Kidney epithelial cell (primary cell): ENCODE measurements at regions not wholly inside any gene's neighbourhood (a gene's known extent, or its start where the extent isn't known, plus 50 kb on each side); places are given as distances from the start of the nearest gene placed in this dataset.

Experiments
- DNase-seq: peaks from one replicate; pipeline ENCODE4 v3.0.0-alpha.2; 2010; ENCODE audit warnings: low read depth
- H3K27me3 ChIP-seq: 2 replicates; pipeline ENCODE4 v1.6.0; 2011; ENCODE audit warnings: low read length; ENCODE audit not compliant: control insufficient read depth, insufficient read depth
- H3K36me3 ChIP-seq: 2 replicates; pipeline ENCODE4 v1.5.1; 2011; ENCODE audit warnings: low read length; ENCODE audit not compliant: control insufficient read depth, insufficient read depth
- H3K4me3 ChIP-seq: 2 replicates; pipeline ENCODE4 v1.5.1; 2011; ENCODE audit warnings: low read depth, mild to moderate bottlenecking, control low read depth, low read length
- CTCF ChIP-seq: IDR thresholded peaks from 2 replicates; pipeline ENCODE4 v1.5.1; 2011; ENCODE audit warnings: mild to moderate bottlenecking, moderate library complexity, low read length, control low read depth, inconsistent platforms; ENCODE audit not compliant: insufficient read depth, poor library complexity, severe bottlenecking

DNA sequence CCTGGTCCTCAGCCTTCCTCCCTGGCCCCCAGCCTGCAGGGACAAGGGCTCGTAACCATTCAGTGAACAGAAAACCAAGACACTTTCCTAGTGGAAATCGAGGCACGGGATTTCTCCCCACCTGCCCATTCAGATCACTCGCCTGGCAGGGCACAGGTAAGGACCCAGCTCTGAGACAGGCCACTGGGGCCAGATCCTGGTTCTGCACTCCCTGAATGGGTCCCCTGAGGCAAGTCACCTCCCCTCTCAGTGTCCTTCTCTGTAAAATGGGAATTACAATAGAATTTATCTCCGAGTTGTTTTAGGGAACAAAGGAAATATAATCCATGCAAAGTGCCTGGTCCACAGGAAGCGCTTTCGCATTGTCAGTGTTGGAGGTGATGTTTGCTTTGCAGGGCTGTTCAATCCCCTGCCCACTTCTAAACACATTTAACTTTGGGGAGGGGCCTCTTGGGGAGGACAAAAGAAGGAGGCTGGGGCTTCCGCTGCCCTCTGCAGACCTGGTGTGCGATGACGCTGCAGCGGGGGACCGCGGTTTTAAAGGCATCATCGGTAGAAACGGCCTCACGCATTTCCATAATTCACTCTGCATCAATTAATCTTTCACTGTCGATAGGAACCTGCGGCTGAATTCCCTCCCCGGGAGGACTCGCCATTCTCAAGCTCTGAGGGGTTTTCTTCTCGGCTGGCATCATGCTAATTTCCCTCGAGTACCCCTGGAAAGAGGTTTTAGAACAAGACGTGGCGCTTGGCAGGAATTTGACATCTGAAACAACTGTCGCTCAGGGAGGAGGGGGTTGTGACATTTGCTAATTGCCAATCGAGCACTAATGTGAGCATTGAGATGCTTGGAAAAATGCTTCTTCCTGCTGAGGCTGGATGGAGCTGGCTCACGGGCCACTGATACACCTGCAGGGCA lies 70.4 kb upstream of the FGF3 start:
- H3K36me3 ChIP-seq, result no peaks in the 10 kb centered on the region
- no peak for DNase-seq

GRCh38 chr11:69890476-69890875 lies 71.3 kb upstream of the FGF3 start:
- no peaks in the 10 kb centered on the region for H3K36me3 ChIP-seq
- peaks cover 48% of the 10 kb centered on the region for H3K27me3 ChIP-seq
- no peak for TF ChIP-seq CTCF
- no peak overlapping the region for H3K4me3 ChIP-seq
- no peak for DNase-seq

More for the DNA sequence above, 70.4 kb upstream of the FGF3 start:
- Histone ChIP-seq H3K27me3 (peaks cover 48% of the 10 kb centered on the region), H3K4me3 (no peak overlapping the region)
- TF ChIP-seq CTCF, result no peak

DNA sequence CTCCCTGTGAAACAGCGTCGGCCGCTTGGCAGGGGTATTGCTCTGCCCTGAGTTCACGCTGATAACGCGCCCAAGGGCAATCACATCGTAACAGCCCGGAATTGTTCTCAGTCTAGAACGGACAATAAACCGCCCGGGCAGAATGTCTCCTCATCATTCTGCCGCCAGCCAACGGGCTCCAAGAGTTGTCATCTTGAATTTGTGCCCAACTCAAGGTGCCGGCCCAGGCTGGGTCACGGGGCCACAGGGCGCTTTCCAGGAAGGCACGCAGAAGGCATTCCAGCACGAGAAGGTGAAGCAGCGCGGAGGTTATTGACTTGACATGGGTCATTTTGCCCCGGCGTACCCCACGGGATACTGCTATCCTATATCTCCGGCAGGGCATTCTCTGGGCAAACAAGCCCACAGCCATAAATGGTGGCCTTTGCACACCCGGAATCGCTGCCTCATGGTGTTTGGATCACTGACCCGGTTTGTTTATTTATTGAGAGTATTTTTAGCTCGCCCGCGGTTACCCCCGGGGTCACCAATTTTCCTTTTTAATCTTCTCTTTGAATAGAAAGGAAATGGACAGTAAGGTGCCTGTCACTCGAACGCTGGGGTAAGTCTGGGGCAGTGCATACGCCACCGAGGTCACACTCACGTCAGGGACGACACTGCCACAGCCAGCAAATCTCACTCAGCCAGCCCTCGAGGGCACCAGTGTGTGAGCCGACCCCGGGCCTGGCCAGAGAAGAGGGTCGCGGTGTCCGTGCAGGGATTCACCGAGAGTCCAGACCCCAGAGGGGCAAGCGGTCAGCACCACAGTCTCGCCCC lies 72.4 kb upstream of the FGF3 start:
- Histone ChIP-seq H3K27me3 (peaks cover 48% of the 10 kb centered on the region), H3K36me3 (no peaks in the 10 kb centered on the region), H3K4me3 (no peak overlapping the region)
- DNase-seq, result no peak
- TF ChIP-seq CTCF, result no peak

- peaks cover 48% of the 10 kb centered on the region for H3K27me3 ChIP-seq
- no peak for TF ChIP-seq CTCF
- H3K36me3 ChIP-seq, result no peaks in the 10 kb centered on the region
- no peak for DNase-seq
- H3K4me3 ChIP-seq, result no peak overlapping the region
These were observed 73.2 kb upstream of the FGF3 start for GRCh38 chr11:69892237-69892985.

DNA sequence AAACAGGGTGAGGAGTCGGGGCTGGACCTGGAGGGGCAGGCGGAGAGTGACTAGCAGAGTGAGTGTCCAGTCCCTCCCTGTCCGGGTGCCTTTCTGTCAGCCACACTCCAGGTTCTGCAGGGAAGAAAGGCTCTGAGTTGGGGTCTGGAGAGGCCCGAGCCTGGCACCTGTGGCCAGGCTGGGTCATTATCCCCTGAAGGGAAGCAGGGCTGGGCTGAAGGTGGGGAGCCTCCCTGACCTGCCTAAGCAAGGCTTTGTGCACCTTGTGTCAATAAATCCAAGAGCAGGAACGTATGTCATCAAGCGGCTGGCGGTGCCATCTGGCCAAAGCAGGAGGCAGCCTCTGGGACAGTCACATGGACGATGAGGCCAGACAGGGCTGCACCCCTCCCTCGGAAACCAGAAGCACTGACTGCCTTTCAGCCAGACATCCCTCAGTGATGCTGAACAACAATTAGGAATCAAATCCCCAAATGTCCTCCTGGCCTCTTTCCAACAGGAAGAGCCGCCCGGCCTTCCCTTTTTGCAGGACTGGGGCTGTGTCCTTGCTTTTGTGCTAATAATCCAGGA lies 73.9 kb upstream of the FGF3 start:
- H3K36me3 ChIP-seq, result no peaks in the 10 kb centered on the region

More for the DNA sequence above, 73.9 kb upstream of the FGF3 start:
- Histone ChIP-seq H3K27me3 (peaks cover 48% of the 10 kb centered on the region), H3K4me3 (no peak overlapping the region)
- TF ChIP-seq CTCF, result no peak
- DNase-seq, result no peak
